ENCODE measurements at regions not wholly inside any gene's neighbourhood (a gene's known extent, or its start where the extent isn't known, plus 50 kb on each side); places are given as distances from the start of the nearest gene placed in this dataset.
"Not testable (repeated sequence)": the region's sequence is repeated elsewhere in the genome, so short reads cannot be mapped to it uniquely, and the experiment has no call there.

- H3K4me3 ChIP-seq; H3K27ac ChIP-seq; H3K36me3 ChIP-seq; H3K27me3 ChIP-seq; DNase-seq; H3K4me1 ChIP-seq; H3K9me3 ChIP-seq; intact Hi-C loops (cut with DNase I; ENCODE audit: low total_unique reads): not testable (repeated sequence)
- no CpG with 5 or more reads among the region's 1 CpG for WGBS, 5 donors
Measured at GRCh38 chr2:111320965-111321364, 200.3 kb downstream of the BCL2L11 start.

- H3K27ac ChIP-seq; H3K4me3 ChIP-seq; H3K36me3 ChIP-seq; H3K4me1 ChIP-seq; intact Hi-C loops (cut with DNase I; ENCODE audit: low total_unique reads); H3K9me3 ChIP-seq; H3K27me3 ChIP-seq; DNase-seq: not testable (repeated sequence)
- 85 to 100% (median 94%) methylated on average over 3 of the region's 5 CpGs for WGBS, 5 donors
Measured at GRCh38 chr2:111323384-111323783, 202.7 kb downstream of the BCL2L11 start.

DNA sequence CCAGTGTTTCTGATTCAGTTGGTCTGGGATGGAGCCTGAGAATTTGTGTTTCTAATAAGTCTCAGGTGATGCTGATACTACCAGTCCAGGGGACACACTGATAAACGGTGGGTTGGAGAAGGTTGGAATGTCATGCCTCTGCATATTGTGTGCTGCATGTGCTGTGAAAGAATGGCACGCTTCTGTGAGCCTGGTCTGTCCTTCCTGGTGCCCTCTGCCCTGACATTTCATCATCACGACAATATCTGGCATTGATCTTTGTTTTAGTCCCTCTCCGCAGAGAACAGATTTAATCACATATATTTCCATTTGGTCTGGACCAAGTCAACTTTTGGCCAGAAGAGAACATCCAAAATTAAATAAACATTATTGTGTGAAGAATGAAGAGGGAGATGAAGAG is 207.0 kb downstream of the BCL2L11 start:
- H3K36me3 ChIP-seq; H3K4me3 ChIP-seq; DNase-seq; H3K27ac ChIP-seq; H3K27me3 ChIP-seq; intact Hi-C loops (cut with DNase I; ENCODE audit: low total_unique reads); H3K9me3 ChIP-seq; H3K4me1 ChIP-seq: not testable (repeated sequence)
- WGBS, 5 donors = no CpG with 5 or more reads among the region's 4 CpGs

DNA sequence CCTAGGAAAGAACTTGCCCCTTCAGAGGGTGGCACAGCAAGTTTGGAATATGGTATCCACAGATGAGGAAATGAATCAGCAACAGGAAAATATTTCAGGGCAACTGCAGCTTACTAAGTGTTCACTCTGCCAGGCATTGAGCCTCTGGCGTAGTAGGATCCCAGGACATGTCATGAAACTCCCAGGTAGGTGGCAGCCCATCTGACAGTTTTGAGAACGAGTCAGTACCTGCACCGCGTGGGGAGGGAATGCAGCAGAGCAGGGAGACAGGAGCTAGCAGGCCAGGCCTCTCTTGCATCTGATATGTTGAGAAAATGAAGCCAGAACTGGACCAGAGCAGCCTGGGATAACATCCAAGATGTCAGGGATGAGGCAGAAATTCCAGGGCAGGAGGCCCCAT is 208.6 kb downstream of the BCL2L11 start:
- DNase-seq; H3K4me3 ChIP-seq; H3K27me3 ChIP-seq; H3K4me1 ChIP-seq; H3K27ac ChIP-seq; intact Hi-C loops (cut with DNase I; ENCODE audit: low total_unique reads); H3K36me3 ChIP-seq; H3K9me3 ChIP-seq: not testable (repeated sequence)
- no CpG with 5 or more reads among the region's 4 CpGs for WGBS, 5 donors

DNA sequence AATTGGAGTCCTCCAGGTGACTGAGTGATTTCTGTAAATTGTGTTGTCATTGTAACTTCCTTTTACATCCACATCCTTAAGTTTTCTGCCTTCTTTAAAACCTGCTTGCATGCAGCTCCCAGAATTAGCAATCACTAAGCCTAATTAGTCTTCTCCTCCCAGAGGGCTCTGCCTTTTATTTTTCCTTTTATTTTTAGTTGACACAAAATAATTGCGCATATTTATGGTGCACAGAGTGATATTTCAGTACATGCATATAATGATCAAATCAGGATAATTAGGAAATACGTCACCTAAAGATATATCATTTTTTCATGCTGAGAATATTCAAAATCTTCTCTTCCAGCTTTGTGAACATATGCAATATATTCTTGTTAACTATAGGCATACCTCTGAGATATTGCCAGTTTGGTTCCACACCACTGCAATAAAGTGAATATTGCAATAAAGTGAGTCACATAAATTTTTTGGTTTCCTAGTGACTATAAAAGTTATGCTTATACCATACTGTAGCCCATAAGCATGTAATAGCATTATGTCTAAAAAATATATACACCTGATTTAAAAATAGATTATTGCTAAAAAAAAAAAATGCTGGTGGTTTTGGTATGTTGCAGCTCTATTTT is 210.5 kb downstream of the BCL2L11 start:
- H3K27ac ChIP-seq; intact Hi-C loops (cut with DNase I; ENCODE audit: low total_unique reads); DNase-seq; H3K36me3 ChIP-seq; H3K27me3 ChIP-seq; H3K4me1 ChIP-seq; H3K9me3 ChIP-seq; H3K4me3 ChIP-seq: not testable (repeated sequence)
- 94 to 100% (median 100%) methylated on average over 2 of the region's 2 CpGs for WGBS, 5 donors

DNA sequence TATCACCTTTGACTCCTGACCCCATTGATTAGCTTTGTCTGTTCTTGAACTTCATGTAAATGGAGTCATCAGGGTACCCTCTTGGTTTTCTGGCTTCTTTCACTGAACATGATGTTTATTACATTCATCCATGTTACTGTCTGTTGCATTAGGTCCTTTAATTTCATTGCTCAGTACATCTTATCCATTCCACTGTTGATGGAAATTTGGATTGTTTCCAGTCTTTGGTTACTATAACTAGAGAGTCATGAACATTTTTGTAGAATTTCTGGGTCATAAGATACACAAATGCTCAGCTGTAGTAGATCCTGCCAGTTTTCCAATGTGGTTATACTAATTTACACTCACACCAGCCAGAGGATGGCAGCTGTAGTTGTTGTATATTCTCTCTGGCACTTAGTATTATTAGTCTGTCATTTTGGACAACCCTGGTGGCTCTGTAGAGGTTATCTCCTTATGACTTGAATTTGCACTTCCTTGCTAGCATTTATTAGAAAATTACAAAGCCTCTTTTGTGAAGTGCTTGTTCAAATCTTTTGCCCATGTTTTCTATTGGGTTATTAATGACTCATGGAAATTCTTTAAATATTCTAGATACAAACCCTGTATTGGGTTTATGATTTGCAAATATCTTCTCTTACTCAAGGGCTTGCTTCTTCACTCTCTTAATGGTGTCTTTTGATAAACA is 214.7 kb downstream of the BCL2L11 start:
- intact Hi-C loops (cut with DNase I; ENCODE audit: low total_unique reads); H3K4me3 ChIP-seq: not testable (repeated sequence)

DNA sequence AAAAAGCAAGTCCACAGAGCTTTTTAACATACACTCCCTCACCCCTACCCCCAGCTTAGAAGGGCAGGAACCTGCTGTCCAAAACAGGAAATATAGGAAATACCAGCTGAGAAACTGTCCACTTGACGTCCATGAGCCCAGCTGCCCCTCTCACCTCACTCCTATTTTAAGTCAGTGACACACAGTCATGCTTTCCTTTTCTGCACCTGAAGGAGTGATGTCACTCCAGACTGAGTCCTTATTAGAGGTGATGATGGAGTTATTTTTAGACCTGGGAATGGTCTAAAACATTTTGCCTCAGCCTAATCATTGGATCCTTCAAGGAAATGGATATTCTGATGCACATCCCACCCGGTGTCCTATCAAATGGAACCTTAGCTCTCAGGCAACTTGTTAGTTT is 217.8 kb downstream of the BCL2L11 start:
- H3K27ac ChIP-seq; H3K4me1 ChIP-seq; DNase-seq; intact Hi-C loops (cut with DNase I; ENCODE audit: low total_unique reads); H3K36me3 ChIP-seq; H3K27me3 ChIP-seq; H3K9me3 ChIP-seq; H3K4me3 ChIP-seq: not testable (repeated sequence)
- no CpG with 5 or more reads among the region's 2 CpGs for WGBS, 5 donors

More for the DNA sequence above, 214.7 kb downstream of the BCL2L11 start:
- DNase-seq, H3K27me3 ChIP-seq, H3K9me3 ChIP-seq, H3K27ac ChIP-seq, H3K36me3 ChIP-seq, H3K4me1 ChIP-seq: not testable (repeated sequence)

GRCh38 chr2:111339476-111339875 is 218.8 kb downstream of the BCL2L11 start:
- H3K36me3 ChIP-seq; H3K27me3 ChIP-seq; H3K9me3 ChIP-seq; DNase-seq; H3K4me3 ChIP-seq; intact Hi-C loops (cut with DNase I; ENCODE audit: low total_unique reads); H3K4me1 ChIP-seq; H3K27ac ChIP-seq: not testable (repeated sequence)
- no CpG with 5 or more reads among the region's 1 CpG for WGBS, 5 donors

GRCh38 chr2:111344590-111344989 is 223.9 kb downstream of the BCL2L11 start:
- WGBS, 5 donors = 15 to 39% (median 22%) methylated on average over 1 to 2 of the region's 2 CpGs
- H3K4me3 ChIP-seq; H3K36me3 ChIP-seq; H3K27me3 ChIP-seq; H3K27ac ChIP-seq; intact Hi-C loops (cut with DNase I; ENCODE audit: low total_unique reads); H3K4me1 ChIP-seq; H3K9me3 ChIP-seq; DNase-seq: not testable (repeated sequence)

DNA sequence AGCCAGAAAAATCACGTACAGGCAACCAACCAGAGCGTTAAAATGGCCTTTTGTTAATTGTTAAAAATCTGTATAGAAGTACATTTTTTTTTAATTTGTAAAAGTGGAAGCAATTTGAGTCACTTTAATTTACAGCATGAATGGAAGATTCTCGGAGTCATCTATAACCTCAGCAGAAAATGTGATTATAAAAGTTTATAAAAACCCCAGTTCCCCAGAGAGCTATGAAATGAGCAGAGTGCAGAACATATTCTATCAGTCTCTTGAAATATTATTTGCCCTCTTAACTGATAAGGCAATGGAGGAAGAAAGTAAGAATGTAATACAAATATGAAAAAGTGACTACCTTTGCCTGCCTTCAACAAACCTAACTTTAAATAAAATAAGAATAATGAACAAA is 224.7 kb downstream of the BCL2L11 start:
- 78 to 95% (median 88%) methylated on average over 1 to 2 of the region's 3 CpGs for WGBS, 5 donors
- H3K9me3 ChIP-seq; H3K4me3 ChIP-seq; H3K27ac ChIP-seq; H3K27me3 ChIP-seq; intact Hi-C loops (cut with DNase I; ENCODE audit: low total_unique reads); H3K4me1 ChIP-seq; DNase-seq; H3K36me3 ChIP-seq: not testable (repeated sequence)

GRCh38 chr2:111346018-111346930 is 225.6 kb downstream of the BCL2L11 start:
- peak; percentile 64 to 70 for DNase-seq
- peak overlapping the region in 2 of 5 donors; percentile 42 to 49 for H3K27ac ChIP-seq
- H3K9me3 ChIP-seq; H3K4me3 ChIP-seq; intact Hi-C loops (cut with DNase I; ENCODE audit: low total_unique reads); H3K36me3 ChIP-seq; H3K27me3 ChIP-seq; H3K4me1 ChIP-seq: not testable (repeated sequence)
- WGBS, 5 donors = 0 to 26% (median 21%) methylated on average over 4 to 10 of the region's 14 CpGs

DNA sequence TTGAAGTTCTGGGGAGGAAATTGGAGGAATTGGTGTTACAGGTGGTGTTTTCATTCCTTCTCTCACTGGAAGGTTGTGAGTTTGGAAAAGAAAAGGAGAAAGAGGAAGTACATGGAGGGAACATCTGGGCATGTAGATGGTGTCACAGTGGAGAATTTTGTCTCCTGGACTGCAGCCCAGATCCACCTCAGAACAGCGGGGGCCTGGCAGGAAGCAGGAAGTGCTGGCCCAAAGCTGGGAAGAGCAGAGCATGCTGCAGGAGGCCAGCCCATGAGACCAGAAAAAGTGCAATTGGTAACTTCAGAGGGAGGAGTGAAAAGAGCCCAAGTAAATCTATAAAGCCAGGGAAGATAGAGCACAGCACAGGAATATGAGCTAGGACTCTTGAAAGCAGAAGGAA is 227.0 kb downstream of the BCL2L11 start:
- H3K4me1 ChIP-seq; H3K27ac ChIP-seq; H3K36me3 ChIP-seq; H3K27me3 ChIP-seq; H3K4me3 ChIP-seq; H3K9me3 ChIP-seq; intact Hi-C loops (cut with DNase I; ENCODE audit: low total_unique reads); DNase-seq: not testable (repeated sequence)
- WGBS, 5 donors = no CpG with 5 or more reads among the region's 1 CpG

All from stomach (tissue), 8 donors.